HG03442 (cell line): ENCODE measurements at regions not wholly inside any gene's neighbourhood (a gene's known extent, or its start where the extent isn't known, plus 50 kb on each side); places are given as distances from the start of the nearest gene placed in this dataset.
"Not testable (repeated sequence)": the region's sequence is repeated elsewhere in the genome, so short reads cannot be mapped to it uniquely, and the experiment has no call there.

Experiments used
- ATAC-seq: cut with Tn5 transposase; IDR thresholded peaks from one replicate; pipeline ENCODE4 v1.9.1; 2021; ENCODE audit warnings: mild to moderate bottlenecking, moderate library complexity; ENCODE audit not compliant: unreplicated experiment

DNA sequence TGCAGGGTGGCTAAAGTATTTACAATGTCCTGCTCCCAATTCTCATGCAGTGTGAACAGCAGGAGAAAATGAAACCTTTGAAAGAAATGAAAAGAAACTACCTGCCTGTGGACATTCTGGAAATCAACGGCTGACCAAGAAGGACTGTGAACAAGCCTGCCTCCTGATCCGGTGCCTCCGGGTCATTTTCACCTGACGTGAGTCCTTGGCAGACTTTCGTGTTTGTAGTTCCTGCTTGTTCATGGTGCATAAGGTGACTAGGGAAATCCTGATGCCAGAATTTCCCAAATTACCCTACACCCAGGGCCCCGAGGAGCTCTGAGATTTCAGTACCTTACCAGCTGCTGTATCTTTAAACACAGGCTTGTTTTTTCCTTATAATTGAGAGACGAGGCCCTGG lies 317.5 kb downstream of the TLE1 start:
- no peak for ATAC-seq

DNA sequence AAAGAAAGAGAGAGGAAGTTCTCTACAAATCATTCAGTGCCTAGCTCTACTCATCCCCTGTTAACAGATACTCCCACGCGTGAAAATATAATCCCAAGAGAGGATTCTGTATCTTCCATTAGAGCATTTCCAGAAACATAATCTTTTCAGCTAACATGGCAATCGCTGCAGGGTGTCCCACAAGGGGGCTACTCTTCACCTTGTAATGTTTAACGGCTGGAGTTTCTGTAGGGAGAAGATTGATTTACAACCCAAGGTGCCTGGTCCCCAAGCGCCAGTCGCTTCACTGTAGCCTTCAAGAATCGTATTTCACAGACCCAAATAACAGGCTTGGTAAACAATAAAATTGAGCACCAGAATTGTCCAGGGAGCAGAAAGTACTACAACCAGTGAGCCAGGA lies 318.7 kb downstream of the TLE1 start:
- no peak for ATAC-seq

DNA sequence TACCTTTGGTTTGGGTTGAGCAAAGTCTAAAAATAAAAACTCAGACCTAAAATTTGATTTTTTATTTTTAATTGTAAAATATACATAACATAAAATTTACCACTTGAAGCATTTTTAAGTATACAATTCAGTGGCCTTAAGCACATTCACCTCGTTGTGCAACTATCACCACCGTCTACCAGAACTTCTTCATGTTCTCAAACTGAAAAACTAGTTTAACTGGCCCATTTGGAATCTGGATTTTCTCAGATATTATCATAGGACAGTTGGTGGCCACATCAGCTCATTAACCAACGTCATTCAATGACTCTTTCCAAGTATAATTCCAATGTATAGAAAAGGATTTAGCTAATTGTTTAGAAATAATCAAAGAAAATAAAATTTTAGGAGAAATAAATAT lies 319.3 kb downstream of the TLE1 start:
- ATAC-seq, result no peak

DNA sequence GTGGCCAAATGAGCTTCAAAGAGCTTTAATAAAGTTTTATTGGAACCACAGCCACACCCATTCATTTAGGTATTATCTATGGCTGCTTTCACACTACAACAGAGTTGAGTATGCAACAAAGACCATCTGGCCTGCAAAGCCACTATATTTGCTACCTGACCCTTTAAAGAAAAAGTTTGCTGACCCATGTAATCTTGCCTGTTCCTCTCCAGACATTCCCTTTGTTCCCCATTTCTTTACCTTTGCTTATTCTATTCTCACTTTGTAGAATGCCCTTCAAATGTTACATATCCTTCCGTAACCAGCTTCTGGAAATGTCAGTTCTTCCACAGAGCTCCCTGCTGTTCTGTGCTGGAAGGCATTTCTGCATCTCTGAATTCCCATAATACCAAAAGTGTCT lies 320.2 kb downstream of the TLE1 start:
- no peak for ATAC-seq

DNA sequence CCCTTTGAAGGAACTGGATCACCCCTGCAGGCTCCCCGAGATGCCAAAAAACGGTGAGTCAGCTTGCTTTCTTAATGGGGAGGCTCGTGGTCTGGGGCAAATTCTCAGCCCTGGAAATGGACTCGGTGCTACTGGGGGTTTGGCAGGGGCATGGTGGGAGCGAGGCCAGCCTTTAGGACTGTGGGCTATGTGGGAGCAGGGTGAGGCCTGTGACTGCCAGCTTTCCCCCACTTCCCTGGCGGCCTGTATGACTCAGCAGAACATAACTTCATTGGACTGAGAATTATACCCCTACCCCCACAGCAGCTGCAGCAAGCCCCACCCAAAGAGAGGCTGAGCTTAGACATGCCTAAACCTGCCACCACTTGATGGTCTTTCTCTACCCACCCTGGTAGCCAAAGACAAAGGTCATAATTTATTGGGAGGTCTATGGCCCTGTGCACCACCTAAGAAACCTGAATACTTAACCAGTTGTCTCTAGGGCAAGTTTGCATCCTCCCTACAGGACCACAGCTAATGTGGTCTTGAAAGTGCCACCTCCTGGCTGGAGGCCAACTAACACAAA lies 325.3 kb downstream of the TLE1 start:
- no peak for ATAC-seq

DNA sequence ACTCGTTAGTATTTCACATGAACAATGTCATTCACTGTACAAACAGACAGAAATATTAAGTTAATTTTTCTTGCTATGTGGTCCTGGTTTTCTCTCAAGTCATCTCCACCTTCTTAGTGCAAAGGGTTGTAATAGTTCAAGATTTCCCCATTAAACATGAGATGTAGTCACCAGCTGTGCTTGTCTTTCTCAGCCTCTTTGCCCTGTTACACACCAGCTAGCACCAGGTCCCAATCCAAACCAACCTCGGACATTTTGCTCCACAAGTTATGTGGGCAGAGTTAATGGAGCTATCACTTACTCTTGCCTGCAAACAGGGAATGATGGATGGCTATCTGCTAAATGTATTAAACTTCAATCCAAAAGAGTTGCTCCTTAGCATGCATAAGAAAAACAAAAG lies 328.1 kb downstream of the TLE1 start:
- ATAC-seq, result no peak

DNA sequence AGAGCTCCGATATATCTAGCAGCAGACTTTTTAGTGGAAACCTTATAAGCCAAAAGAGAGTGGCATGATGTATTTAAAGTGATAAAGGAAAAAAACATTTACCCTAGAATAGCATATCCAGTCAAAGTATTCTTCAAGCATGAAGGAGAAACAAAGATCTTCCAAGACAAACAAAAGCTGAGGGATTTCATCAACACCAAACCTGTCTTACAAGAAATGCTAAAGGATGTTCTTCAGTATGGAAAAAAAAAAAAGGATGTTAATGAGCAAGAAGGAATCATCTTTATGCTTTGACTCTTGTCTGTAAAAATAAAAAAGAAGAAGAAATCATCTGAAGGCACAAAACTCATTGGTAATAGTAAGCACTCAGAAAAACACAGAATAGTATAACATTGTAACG lies 338.2 kb downstream of the TLE1 start:
- ATAC-seq, result no peak

DNA sequence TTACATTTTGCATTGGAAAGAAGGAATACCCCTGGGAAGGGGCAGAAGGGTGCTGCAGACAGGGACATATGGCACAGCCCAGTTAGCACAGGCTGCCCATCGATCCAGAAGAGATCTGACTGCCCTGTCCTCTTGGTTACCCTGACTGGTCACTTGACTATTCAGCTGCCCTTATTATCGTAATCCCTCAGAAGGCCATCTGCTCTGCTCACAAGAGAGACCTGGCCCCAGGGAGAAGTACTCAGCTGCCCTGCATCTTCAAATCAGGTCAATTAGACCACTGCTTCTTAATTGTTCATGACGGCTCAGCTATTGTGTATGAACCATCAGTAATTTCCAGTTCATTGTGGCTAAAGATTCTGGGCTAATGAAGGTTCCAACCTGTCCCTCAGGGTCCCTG lies 345.0 kb downstream of the TLE1 start:
- no peak for ATAC-seq

DNA sequence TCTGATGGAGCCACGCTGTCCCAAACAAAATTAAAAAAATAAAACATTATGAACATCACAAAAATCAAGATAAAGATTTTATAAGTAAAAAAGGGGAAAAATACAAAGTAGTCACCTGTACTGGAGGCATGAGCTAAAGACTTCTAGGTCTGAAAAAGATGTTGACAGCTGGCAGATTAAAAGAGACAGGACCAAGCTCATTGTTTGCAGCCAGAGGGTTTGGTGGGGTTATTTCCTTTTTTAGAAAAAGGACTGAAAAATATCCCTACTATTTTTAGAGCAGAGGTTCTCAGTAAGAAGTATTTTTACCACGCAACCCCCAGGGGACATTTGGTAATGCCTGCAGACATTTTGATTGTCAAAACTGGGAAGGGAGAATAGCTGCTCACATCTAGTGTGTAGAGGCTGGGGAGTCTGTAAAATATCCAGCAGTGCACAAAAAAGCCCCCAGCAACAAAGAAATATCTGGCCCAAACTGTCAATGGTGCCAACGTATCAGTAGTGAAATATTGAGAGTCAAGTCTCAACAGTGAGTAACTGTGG lies 353.4 kb downstream of the TLE1 start:
- ATAC-seq, result no peak

DNA sequence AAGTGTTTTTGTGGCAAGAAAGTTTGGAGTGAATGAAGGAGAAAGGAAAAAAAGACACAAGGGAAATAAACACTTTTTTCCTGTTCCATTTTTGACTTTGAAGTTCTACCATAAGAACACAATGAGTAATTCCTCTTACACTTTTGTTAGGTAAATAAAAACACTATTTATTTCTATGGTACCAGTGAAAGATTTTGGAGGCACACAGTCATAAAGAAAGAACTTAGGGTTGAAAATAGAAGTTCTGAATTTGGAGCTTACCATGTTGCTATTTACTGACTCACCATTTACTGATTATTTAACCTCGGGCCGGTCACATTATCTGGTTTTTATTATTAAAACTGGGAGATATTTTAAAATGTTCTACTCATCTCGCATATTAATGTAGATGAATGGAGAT lies 367.8 kb downstream of the TLE1 start:
- ATAC-seq, result no peak

DNA sequence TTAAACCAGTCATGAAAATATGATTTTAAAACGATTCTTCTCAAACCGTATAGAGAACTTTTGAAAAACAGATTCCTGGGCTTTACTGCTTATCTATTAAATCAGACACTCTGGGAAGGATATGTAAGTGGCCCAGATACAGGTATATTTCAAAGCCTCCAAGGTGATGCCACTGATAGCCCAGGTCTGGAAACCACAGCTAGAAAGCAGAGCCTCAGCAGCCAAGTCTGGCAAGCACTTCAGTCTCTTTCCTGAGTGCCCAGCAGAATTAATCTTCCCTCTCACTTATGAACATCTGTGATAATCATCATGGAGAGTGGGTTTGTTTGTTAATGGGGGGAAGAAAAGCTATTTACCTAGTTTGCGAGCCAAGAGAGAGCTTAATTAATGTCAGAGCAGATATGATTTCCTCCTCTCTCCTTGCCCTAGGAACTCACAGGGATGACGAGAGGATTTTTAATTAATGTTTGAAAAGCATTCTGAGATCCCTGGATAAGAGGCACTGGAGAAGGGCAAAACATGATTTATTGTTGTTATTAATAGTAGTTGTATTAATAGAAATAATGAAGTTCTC lies 368.4 kb downstream of the TLE1 start:
- ATAC-seq, result no peak

DNA sequence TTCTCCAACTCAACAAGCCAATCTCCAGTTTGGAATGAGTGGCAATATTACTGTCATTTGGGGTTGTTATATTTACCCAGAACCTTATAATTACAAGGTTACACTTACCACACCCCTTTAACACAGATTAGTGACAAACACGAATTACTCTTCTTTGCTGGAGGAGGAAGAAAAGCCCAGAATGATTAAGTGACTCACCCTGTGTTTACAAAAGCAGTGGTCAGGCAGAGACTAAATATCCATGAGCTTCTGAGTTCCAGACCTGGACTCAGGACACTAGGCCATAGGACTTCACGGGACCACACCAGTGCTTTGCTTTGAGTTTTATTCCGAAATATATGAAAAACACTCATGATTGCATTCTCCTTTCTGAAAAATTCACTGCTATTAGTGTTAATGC lies 370.8 kb downstream of the TLE1 start:
- ATAC-seq, result no peak

DNA sequence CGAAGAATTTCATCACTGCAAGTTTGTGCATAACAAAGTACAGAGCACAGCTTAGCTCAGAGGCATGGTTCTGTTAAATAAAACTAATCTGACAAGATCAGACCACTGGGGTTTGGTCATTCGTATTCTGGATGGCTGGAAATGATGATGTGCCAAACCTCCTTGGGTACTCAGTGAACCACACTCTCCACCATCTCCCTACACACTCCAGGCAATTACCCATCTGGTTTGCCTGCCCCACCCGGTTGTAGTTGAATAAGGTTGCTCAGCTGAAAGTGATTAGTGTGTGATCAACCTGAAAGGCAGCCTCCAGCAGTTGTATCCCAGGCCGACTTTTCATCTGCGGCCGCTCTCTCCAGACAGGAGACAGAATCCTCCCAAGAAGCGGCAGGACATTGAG lies 371.4 kb downstream of the TLE1 start:
- ATAC-seq, result no peak

DNA sequence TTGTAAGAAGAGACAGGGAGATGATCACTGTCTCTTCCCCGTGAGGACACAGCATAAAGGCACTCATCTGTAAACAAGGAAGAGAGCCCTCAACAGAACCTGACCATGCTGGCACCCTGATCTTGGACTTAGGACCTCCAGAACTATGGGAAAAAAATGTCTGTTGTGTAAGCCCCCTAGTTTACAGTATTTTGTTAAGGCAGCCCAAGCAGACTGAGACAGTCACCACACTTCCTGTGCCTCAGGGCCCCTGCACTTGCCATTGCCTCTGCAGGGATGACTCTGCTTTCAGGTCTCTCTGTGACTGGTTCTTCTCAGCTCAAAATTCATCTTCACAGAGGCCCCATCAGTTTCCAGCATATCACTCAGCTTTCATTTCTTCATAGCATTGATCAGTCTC lies 372.1 kb downstream of the TLE1 start:
- ATAC-seq, result no peak

DNA sequence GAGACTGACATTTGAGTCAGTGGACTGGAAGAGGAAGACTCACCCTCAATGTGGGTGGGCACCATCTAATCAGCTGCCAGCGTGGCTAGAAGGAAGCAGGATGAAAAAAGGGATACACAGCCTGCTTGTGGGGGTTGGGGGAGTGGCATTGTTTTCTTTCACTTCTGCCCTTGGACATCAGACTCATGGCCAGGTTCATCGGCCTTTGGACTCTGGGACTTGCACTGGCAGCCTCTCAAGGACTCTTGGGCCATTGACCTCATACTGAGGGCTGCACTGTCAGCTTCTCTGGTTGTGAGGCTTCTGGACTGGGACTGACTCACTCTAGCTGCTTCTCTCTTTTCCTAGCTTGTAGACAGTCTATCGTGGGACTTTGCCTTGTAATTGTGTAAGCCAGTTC lies 374.9 kb downstream of the TLE1 start:
- no peak for ATAC-seq

DNA sequence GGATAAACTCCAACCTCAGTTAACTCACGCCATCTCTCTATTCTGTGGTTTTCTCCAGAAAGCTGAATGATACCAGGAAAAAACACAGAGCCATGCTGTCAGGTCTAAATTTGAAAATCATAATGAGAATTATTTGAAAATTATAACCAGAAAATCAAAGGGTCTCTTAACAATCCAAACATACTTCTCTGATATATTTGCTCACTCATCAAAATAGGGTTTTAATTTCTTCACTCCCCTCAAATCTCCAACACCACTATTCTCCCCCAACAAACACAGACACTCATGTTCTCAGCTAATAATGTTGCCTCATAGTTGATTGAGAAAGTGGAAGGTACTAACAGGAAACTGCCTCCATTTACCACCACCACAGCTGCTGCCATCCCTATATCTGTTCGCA lies 375.5 kb downstream of the TLE1 start:
- no peak for ATAC-seq

DNA sequence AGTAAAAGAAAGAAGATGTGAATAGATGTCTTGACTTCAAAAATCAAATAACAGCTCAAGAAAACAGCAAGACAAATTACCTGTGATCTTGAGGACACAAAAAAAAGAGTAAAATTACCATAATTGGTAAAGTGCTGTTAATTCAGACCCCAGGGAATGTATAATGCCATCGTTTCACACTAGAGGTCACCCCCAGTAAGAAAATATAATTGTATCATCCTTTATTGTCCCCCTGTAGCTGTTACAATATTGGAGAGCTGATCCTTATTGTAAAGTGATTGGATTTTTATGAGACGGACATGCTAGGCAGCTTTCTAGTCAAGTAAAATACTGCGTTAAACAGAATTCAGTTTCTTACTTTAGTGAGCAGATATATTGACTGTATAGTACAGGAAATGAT lies 377.0 kb downstream of the TLE1 start:
- no peak for ATAC-seq

DNA sequence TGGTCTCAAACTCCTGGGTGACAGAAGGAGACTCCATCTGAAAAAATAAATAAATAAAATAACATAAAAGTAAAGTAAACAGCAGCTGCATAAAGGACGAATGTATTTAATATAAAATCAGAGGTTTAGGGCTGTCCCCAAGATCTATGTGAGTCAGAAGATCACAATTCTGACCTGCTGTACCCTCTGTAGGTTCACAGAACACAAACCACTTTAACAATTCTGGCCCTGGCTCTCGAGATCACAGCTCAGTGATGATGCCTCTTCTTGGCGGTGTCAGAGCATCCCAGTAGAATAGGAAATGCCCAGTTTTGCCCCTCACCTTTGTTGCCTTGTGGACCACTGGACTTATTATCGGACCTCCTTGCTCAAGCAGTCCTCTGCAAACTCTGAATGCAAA lies 380.9 kb downstream of the TLE1 start:
- ATAC-seq, result no peak

DNA sequence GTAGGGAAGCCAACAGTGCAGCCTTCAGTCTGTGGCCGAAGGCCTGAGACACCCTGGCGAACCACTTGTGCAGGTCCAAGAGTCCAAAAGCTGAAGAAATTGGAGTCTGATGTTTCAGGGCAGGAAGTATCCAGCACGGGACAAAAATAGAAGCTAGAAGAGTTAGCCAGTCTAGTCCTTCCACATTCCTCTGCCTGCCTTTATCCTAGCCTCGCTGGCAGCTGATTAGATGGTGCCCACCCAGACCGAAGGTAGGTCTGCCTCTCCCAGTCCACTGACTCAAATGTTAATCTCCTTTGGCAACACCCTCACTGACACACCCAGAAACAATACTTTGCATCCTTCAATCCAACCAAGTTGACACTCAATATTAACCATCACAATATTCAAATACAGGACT lies 381.6 kb downstream of the TLE1 start:
- not testable (repeated sequence) for ATAC-seq

DNA sequence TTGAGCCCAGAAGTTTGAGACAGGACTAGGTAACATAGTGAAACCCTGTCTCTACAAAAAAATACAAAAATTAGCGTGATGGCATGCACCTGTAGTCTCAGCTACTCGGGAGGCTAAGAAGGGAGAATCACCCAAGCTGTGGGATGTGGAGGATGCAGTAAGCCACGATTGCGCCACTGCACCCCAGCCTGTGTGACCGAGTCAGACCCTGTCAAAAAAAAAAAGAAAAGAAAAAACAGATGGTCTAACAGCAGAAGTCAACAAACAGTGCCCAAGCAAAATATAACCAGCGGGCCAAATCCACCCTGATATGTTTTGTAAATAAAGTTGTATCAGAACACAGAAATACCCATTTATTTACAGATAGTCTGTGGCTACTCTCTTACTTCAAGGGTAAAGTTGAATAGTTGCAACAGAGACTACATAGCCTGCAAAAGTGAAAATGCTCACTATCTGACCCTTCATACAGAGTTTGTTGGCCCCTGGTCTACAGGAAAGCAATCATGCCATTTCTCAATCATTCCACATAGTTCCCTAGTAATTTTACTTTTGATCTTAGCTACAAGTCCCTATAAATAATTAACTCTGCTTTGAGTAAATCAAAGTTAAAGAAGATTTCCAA lies 383.7 kb downstream of the TLE1 start:
- no peak for ATAC-seq

DNA sequence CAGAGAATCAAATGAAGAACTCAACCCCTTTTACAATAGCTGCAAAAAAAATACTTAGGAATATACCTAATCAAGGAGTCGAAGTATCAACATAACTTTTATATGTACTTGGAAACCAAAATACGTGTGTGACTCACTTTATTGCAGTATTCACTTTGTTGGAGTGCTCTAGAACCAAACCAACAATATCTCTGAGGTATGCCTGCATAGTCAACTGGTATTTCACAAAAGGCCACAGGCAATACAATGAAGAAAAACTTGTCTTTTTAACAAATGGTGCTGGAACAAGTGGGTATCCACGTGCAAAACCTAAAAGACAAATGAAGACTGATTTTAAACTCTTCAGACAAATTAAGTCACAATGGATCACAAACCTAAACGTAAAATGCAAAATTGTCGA lies 385.7 kb downstream of the TLE1 start:
- ATAC-seq, result no peak

DNA sequence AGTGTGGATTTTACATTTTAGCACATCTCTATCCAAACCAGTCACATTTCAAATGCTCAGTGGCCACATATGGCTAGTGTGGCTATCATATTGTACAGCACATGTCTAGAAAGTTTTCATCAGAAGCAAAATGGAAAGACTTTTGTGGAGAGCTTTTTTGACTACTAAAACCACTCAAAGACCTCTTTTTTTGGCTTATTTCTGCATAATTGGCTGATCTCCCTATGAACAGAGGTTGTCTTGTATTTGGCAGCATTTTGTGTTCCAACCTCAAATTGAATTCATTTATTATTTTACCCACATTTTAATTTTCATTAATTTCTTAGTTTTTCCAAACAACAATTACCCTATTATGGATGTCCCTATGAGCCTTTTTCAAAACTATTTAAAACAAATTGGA lies 395.7 kb downstream of the TLE1 start:
- ATAC-seq, result no peak
